Central memory CD8-positive, alpha-beta T cell (primary cell): ENCODE measurements at regions not wholly inside any gene's neighbourhood (a gene's known extent, or its start where the extent isn't known, plus 50 kb on each side); places are given as distances from the start of the nearest gene placed in this dataset.

Experiments used
- ATAC-seq: fragments of 150-1000 bp; cut with Tn5 transposase; replicated peaks from 2 replicates; pipeline ENCODE4 v1.10.0; 2022; ENCODE audit warnings: mild to moderate bottlenecking, moderate FRiP score, moderate number of reproducible peaks; ENCODE audit not compliant: poor library complexity, severe bottlenecking; ENCODE audit errors: extremely low read depth
- DNase-seq, 2 donors: peaks; one replicate each; pipeline ENCODE4 v3.0.0; 2021; ENCODE audit warnings: low spot score in 2 of 2
- H3K27ac Mint-ChIP-seq: one replicate; pipeline ENCODE4 v1.8.0; 2022; ENCODE audit warnings: low read depth, mild to moderate bottlenecking, moderate library complexity, mixed read lengths
- H3K27me3 Mint-ChIP-seq: one replicate; pipeline ENCODE4 v1.8.0; 2022; ENCODE audit warnings: mixed read lengths
- H3K36me3 Mint-ChIP-seq: one replicate; pipeline ENCODE4 v1.8.0; 2022; ENCODE audit warnings: mild to moderate bottlenecking, moderate library complexity, mixed read lengths; ENCODE audit not compliant: insufficient read depth
- H3K4me1 Mint-ChIP-seq: one replicate; pipeline ENCODE4 v1.8.0; 2022; ENCODE audit warnings: mixed read lengths
- H3K4me3 Mint-ChIP-seq: one replicate; pipeline ENCODE4 v1.8.0; 2022; ENCODE audit warnings: mild to moderate bottlenecking, moderate library complexity, mixed read lengths
- H3K9me3 Mint-ChIP-seq: one replicate; pipeline ENCODE4 v1.8.0; 2022; ENCODE audit warnings: mixed read lengths

DNA sequence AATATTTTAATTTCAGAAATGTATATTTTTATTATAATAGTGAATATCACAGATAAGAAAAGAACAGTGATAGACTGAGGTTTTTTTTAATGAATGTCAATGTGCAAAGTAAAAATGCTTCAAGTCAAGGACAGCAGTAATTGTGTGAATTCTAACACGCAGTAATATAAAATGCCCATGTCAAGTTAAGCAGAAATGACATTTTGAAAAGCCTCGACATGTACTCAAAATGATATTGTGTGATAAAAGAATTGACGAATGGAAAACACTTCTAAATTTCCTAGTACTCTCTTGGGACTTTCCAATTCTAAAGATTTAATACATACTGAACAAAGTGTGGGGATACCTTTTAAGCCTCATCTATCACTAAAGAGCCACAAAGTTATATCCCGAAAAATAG lies 172.6 kb downstream of the SLITRK6 start:
- H3K27ac Mint-ChIP-seq = no peak overlapping the region
- H3K4me3 Mint-ChIP-seq = no peak overlapping the region
- ATAC-seq (no peak), DNase-seq (no peak)
- H3K36me3 Mint-ChIP-seq = no peaks in the 10 kb centered on the region
- peaks cover 12% of the 10 kb centered on the region for H3K9me3 Mint-ChIP-seq
- H3K27me3 Mint-ChIP-seq = no peaks in the 10 kb centered on the region
- no peaks in the 10 kb centered on the region for H3K4me1 Mint-ChIP-seq

- H3K9me3 Mint-ChIP-seq = peaks cover 12% of the 10 kb centered on the region
- no peak overlapping the region for H3K4me3 Mint-ChIP-seq
- H3K27ac Mint-ChIP-seq = no peak overlapping the region
- ATAC-seq (no peak), DNase-seq (no peak)
- no peaks in the 10 kb centered on the region for H3K27me3 Mint-ChIP-seq
- no peaks in the 10 kb centered on the region for H3K4me1 Mint-ChIP-seq
- no peaks in the 10 kb centered on the region for H3K36me3 Mint-ChIP-seq
Observed at GRCh38 chr13:85619321-85619720, 179.9 kb downstream of the SLITRK6 start.

GRCh38 chr13:85618521-85618920 lies 180.7 kb downstream of the SLITRK6 start:
- Mint-ChIP-seq H3K4me3 (no peak overlapping the region), H3K9me3 (peaks cover 18% of the 10 kb centered on the region), H3K27me3 (no peaks in the 10 kb centered on the region), H3K36me3 (no peaks in the 10 kb centered on the region), H3K27ac (no peak overlapping the region), H3K4me1 (no peaks in the 10 kb centered on the region)
- ATAC-seq = no peak
- no peak for DNase-seq

DNA sequence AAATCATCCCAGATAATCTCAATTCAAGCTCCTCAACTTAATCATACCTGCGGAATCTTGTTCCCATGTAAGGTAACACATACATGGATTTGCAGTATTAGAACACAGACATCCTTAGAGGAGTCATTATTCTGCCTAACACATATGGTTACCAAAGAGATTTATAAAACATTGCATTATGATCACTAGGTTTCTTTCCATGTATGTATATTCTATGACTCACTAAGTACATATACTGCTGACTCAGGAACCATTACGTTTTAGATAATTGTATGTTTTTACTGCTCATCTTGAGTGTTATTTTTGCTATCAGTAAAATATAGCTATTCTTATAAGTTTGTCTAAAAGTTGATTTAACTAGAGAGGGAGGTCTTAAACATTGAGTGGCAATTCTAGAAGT lies 182.9 kb downstream of the SLITRK6 start:
- H3K27me3 Mint-ChIP-seq = no peaks in the 10 kb centered on the region
- no peaks in the 10 kb centered on the region for H3K36me3 Mint-ChIP-seq
- peaks cover 12% of the 10 kb centered on the region for H3K9me3 Mint-ChIP-seq
- DNase-seq (no peak), ATAC-seq (no peak)
- no peak overlapping the region for H3K4me3 Mint-ChIP-seq
- no peak overlapping the region for H3K27ac Mint-ChIP-seq
- H3K4me1 Mint-ChIP-seq = no peaks in the 10 kb centered on the region

DNA sequence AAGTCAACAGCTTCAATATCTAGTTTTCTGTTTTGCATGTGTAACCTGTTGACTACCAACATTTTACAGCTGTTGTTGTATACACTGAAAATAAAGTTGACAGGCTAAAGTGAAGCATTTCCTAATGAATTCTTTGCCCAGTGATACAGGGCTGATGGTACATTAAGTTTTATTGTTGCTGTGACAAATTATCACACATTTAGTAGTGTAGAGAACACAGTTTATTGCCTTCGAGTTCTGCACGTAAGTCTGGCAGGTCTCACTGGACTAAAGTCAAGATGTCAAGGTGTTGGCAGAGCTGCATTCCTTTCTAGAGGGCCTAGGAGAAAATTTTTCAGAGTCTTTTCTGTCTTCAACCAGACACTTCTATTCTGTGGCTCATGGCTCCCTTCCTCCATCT lies 184.2 kb downstream of the SLITRK6 start:
- Mint-ChIP-seq H3K36me3 (no peaks in the 10 kb centered on the region), H3K27ac (no peak overlapping the region), H3K4me3 (no peak overlapping the region), H3K27me3 (no peaks in the 10 kb centered on the region), H3K4me1 (no peaks in the 10 kb centered on the region), H3K9me3 (peaks cover 12% of the 10 kb centered on the region)
- ATAC-seq (no peak), DNase-seq (no peak)

DNA sequence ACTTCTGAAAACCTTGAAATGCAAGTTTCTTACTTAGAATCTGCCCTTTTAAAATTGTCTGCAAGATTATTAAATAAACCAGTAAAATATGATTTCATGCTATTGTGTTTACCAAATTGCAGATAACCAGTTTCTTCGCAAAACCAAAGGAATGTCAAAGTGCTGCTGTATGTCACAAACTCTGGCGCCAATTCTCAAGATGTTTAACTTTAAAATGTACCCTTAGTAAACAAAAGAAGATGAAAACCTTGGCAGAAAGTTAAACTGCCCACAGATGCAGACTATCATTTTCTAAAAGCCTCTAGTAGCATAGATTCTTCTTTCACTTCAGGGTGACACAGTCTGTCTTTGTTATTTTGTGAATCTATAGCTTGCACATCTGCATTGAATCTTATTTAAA lies 189.2 kb downstream of the SLITRK6 start:
- no peaks in the 10 kb centered on the region for H3K27me3 Mint-ChIP-seq
- no peak overlapping the region for H3K27ac Mint-ChIP-seq
- H3K4me3 Mint-ChIP-seq = no peak overlapping the region
- no peak for ATAC-seq
- no peaks in the 10 kb centered on the region for H3K36me3 Mint-ChIP-seq
- H3K4me1 Mint-ChIP-seq = no peaks in the 10 kb centered on the region
- peaks cover 22% of the 10 kb centered on the region for H3K9me3 Mint-ChIP-seq
- DNase-seq = no peak

DNA sequence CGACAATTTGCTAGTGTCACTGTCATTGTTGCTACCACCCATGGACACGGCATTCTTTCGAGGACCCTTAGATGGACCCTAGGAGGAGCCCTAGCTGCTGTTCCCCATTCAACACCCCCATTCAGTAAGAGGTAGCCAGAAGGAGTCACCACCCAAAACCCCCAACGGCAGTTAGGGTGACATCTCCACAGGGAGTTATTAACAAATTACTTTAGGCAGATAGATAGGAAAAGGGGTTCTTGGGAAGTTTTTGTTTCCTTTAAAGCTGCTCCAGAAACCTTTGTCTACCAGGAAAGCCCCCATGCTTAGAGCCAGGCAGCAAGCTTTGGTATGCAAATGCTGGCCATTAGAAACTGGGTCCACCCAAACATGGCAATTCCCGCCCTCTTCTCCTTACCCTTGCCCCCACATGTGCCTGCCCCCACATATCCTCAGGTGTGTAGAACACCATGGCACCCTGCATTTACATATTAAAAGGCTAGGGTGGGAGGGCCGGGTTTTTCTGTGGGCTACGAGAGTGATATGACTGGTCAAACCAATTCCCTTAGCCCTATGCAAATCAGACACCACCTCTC lies 190.9 kb downstream of the SLITRK6 start:
- no peak overlapping the region for H3K27ac Mint-ChIP-seq

GRCh38 chr13:85603735-85604134 lies 195.5 kb downstream of the SLITRK6 start:
- DNase-seq (no peak), ATAC-seq (no peak)
- H3K27me3 Mint-ChIP-seq = no peaks in the 10 kb centered on the region
- no peaks in the 10 kb centered on the region for H3K4me1 Mint-ChIP-seq
- no peak overlapping the region for H3K4me3 Mint-ChIP-seq
- H3K36me3 Mint-ChIP-seq = no peaks in the 10 kb centered on the region
- no peak overlapping the region for H3K27ac Mint-ChIP-seq
- peaks cover 17% of the 10 kb centered on the region for H3K9me3 Mint-ChIP-seq

More for the DNA sequence above, 190.9 kb downstream of the SLITRK6 start:
- H3K4me3 Mint-ChIP-seq = no peak overlapping the region
- DNase-seq (no peak), ATAC-seq (no peak)
- H3K9me3 Mint-ChIP-seq = peaks cover 17% of the 10 kb centered on the region
- H3K36me3 Mint-ChIP-seq = no peaks in the 10 kb centered on the region
- H3K4me1 Mint-ChIP-seq = no peaks in the 10 kb centered on the region
- no peaks in the 10 kb centered on the region for H3K27me3 Mint-ChIP-seq

DNA sequence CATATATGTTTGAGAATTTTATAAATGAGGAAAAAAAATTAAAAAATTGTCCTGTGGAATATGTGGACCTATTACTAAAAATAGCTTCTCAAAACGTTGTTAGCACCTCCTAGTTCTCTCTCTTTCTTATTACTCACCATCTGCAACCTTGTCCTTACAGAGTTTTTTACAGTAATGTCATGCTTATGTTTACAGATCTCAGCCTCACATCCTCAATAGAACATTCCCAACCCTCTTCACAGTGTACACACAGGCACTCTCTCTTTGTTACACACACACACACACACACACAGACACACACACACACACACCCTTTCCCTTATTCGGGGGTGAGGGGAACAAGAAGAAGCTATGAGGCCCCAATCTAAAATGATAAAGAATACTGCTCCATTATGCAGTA lies 197.7 kb downstream of the SLITRK6 start:
- DNase-seq = no peak

GRCh38 chr13:85597790-85598500 lies 201.3 kb downstream of the SLITRK6 start:
- H3K27me3 Mint-ChIP-seq = no peaks in the 10 kb centered on the region
- no peak overlapping the region for H3K4me3 Mint-ChIP-seq
- DNase-seq = no peak
- no peaks in the 10 kb centered on the region for H3K36me3 Mint-ChIP-seq
- no peak overlapping the region for H3K27ac Mint-ChIP-seq
- H3K9me3 Mint-ChIP-seq = peaks cover 6% of the 10 kb centered on the region
- no peak for ATAC-seq
- no peaks in the 10 kb centered on the region for H3K4me1 Mint-ChIP-seq

More for the DNA sequence above, 197.7 kb downstream of the SLITRK6 start:
- Mint-ChIP-seq H3K27me3 (no peaks in the 10 kb centered on the region), H3K27ac (no peak overlapping the region), H3K4me3 (no peak overlapping the region), H3K4me1 (no peaks in the 10 kb centered on the region), H3K36me3 (no peaks in the 10 kb centered on the region), H3K9me3 (peaks cover 16% of the 10 kb centered on the region)
- ATAC-seq = no peak

DNA sequence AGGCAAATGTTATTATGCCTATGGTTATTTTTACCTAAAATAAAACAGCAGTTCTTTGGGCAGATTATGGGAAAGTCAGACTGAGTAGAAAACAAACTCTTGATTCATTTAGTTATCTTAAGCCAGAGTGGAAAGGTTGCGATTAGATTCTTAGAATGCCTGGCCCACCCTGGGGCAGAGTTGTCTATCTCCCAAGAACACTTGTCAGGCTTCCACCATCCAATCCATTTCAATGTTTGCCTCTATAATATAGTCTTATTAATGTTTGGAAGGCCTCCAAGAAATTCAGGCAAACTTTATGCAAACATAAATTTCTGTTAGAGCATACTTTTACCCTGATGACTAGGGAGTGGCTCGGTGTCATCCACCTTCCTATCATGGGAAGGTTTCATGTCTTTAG lies 207.0 kb downstream of the SLITRK6 start:
- Mint-ChIP-seq H3K9me3 (peaks cover 2% of the 10 kb centered on the region), H3K4me3 (no peak overlapping the region), H3K4me1 (no peaks in the 10 kb centered on the region), H3K27ac (no peak overlapping the region), H3K27me3 (no peaks in the 10 kb centered on the region), H3K36me3 (peaks cover 2% of the 10 kb centered on the region)
- ATAC-seq (no peak), DNase-seq (no peak)

GRCh38 chr13:85590231-85590931 lies 208.8 kb downstream of the SLITRK6 start:
- Mint-ChIP-seq H3K36me3 (peaks cover 2% of the 10 kb centered on the region), H3K27me3 (no peaks in the 10 kb centered on the region), H3K27ac (no peak overlapping the region), H3K4me1 (no peaks in the 10 kb centered on the region), H3K9me3 (peaks cover 12% of the 10 kb centered on the region), H3K4me3 (no peak overlapping the region)
- no peak for ATAC-seq
- DNase-seq = no peak

DNA sequence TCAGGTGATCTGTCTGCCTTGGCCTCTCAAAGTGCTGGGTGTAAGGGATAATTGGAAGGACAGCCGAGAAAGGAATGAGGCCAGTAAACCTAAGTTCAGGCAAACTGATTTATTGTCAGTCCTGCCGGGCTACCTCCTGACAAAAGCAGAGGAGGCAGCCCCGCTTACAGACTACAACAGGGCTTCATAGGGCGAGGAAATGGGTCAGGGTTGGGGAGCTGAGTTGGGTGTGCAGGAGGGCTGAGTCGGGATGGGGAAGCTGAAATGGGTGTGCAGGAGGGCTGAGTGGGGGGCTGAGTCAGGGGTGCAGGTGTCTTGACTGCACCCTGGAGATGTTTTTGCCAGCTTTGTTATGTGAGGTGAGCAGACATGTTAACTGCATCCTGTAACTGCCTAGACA lies 210.2 kb downstream of the SLITRK6 start:
- Mint-ChIP-seq H3K4me3 (no peak overlapping the region), H3K36me3 (peaks cover 2% of the 10 kb centered on the region), H3K27ac (no peak overlapping the region), H3K9me3 (peaks cover 12% of the 10 kb centered on the region), H3K27me3 (no peaks in the 10 kb centered on the region), H3K4me1 (no peaks in the 10 kb centered on the region)
- ATAC-seq (no peak), DNase-seq (no peak)
